ENCODE measurements at regions not wholly inside any gene's neighbourhood (a gene's known extent, or its start where the extent isn't known, plus 50 kb on each side); places are given as distances from the start of the nearest gene placed in this dataset.

GRCh38 chr13:70529652-70530051 is 421.4 kb upstream of the KLHL1 start:
- TF ChIP-seq TAF1 (IDR thresholded peaks at IDR 0.05; ENCODE audit: low read depth) (no peak), REST (IDR thresholded peaks at IDR 0.05; ENCODE audit: borderline replicate concordance) (no peak), MXI1 (conservative IDR thresholded peaks at IDR 0.05; ENCODE audit: poor library complexity, severe bottlenecking) (no peak), EZH2 (IDR thresholded peaks at IDR 0.05; ENCODE audit: borderline replicate concordance, insufficient read depth, low read length, poor library complexity, severe bottlenecking) (no peak)
- Histone ChIP-seq H3K79me2 (replicated peaks; ENCODE audit: insufficient read depth, low read length) (no peaks in the 10 kb centered on the region), H3K27me3 (ENCODE audit: insufficient read depth, low read depth, low read length) (no peaks in the 10 kb centered on the region), H3K9me2 (ENCODE audit: insufficient read depth, low read length) (no peaks in the 10 kb centered on the region), H2AFZ (ENCODE audit: low read depth, low read length) (no peak overlapping the region), H3K4me2 (ENCODE audit: low read length) (no peak overlapping the region), H3K9ac (ENCODE audit: low read length) (no peak overlapping the region), H3K36me3 (ENCODE audit: insufficient read depth, low read length) (no peaks in the 10 kb centered on the region), H4K20me1 (ENCODE audit: insufficient read depth) (no peaks in the 10 kb centered on the region), H3K27ac (ENCODE audit: low read length) (no peak overlapping the region), H3K4me3 (ENCODE audit: low read length) (no peak overlapping the region), H3K9me3 (ENCODE audit: low read length) (no peaks in the 10 kb centered on the region), H3F3A (ENCODE audit: insufficient read depth, low read length, poor library complexity, severe bottlenecking) (no peaks in the 10 kb centered on the region)

DNA sequence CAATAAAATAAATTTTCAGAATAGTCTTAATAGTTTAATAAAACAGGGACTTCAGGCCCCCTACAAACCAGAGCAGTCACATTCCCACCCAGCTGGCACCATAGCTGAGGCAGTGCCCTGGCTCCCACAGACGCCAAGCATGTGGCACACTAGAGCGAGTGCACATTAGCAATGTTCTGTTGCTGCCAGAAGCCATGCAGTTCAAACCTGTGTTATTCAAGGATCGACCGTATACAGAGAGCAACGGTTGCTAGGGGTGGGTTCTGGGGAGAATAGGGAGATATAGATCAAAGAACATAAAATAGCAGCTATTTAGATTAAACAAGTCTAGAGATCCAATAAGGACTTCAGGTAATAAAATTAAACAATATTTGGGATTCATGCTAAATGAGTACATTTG is 419.3 kb upstream of the KLHL1 start:
- TF ChIP-seq, protein P1, sequence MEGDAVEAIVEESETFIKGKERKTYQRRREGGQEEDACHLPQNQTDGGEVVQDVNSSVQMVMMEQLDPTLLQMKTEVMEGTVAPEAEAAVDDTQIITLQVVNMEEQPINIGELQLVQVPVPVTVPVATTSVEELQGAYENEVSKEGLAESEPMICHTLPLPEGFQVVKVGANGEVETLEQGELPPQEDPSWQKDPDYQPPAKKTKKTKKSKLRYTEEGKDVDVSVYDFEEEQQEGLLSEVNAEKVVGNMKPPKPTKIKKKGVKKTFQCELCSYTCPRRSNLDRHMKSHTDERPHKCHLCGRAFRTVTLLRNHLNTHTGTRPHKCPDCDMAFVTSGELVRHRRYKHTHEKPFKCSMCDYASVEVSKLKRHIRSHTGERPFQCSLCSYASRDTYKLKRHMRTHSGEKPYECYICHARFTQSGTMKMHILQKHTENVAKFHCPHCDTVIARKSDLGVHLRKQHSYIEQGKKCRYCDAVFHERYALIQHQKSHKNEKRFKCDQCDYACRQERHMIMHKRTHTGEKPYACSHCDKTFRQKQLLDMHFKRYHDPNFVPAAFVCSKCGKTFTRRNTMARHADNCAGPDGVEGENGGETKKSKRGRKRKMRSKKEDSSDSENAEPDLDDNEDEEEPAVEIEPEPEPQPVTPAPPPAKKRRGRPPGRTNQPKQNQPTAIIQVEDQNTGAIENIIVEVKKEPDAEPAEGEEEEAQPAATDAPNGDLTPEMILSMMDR (IDR thresholded peaks at IDR 0.05; ENCODE audit: poor library complexity, severe bottlenecking), result no peak
- TF ChIP-seq EP300 (conservative IDR thresholded peaks at IDR 0.05; ENCODE audit: poor library complexity, severe bottlenecking), result no peak
- TF ChIP-seq RAD21 (conservative IDR thresholded peaks at IDR 0.05), result no peak
- TF ChIP-seq POLR2AphosphoS5 (IDR thresholded peaks at IDR 0.05), result no peak
- no peak for TF ChIP-seq TAF1 (IDR thresholded peaks at IDR 0.05; ENCODE audit: low read depth)
- TF ChIP-seq EZH2 (IDR thresholded peaks at IDR 0.05; ENCODE audit: borderline replicate concordance, insufficient read depth, low read length, poor library complexity, severe bottlenecking), result no peak
- TF ChIP-seq SMC3 (conservative IDR thresholded peaks at IDR 0.05; ENCODE audit: poor library complexity), result no peak
- TF ChIP-seq REST (IDR thresholded peaks at IDR 0.05; ENCODE audit: borderline replicate concordance), result no peak
- TF ChIP-seq MXI1 (conservative IDR thresholded peaks at IDR 0.05; ENCODE audit: poor library complexity, severe bottlenecking), result no peak

More for the DNA sequence above, 419.3 kb upstream of the KLHL1 start:
- Histone ChIP-seq H3K9ac (ENCODE audit: low read length) (no peak overlapping the region), H3F3A (ENCODE audit: insufficient read depth, low read length, poor library complexity, severe bottlenecking) (no peaks in the 10 kb centered on the region), H3K4me3 (ENCODE audit: low read length) (no peak overlapping the region), H3K27me3 (ENCODE audit: insufficient read depth, low read depth, low read length) (no peaks in the 10 kb centered on the region), H2AFZ (ENCODE audit: low read depth, low read length) (no peak overlapping the region), H3K9me2 (ENCODE audit: insufficient read depth, low read length) (no peaks in the 10 kb centered on the region), H3K9me3 (ENCODE audit: low read length) (no peaks in the 10 kb centered on the region), H3K79me2 (replicated peaks; ENCODE audit: insufficient read depth, low read length) (no peaks in the 10 kb centered on the region), H3K4me2 (ENCODE audit: low read length) (no peak overlapping the region), H4K20me1 (ENCODE audit: insufficient read depth) (no peaks in the 10 kb centered on the region), H3K27ac (ENCODE audit: low read length) (no peak overlapping the region), H3K36me3 (ENCODE audit: insufficient read depth, low read length) (no peaks in the 10 kb centered on the region)

Measured in neural cell (in vitro differentiated cells).